Thyroid gland (tissue), 4 donors: ENCODE measurements at regions not wholly inside any gene's neighbourhood (a gene's known extent, or its start where the extent isn't known, plus 50 kb on each side); places are given as distances from the start of the nearest gene placed in this dataset.

Experiments
- POLR2A ChIP-seq, 2 donors: fragments of 450-650 bp; IDR thresholded peaks; one replicate each; pipeline ENCODE4 v1.6.1; 2017; ENCODE audit warnings: antibody characterized with exemption in 2 of 2, mild to moderate bottlenecking in 2 of 2, moderate library complexity in 1 of 2
- TF ChIP-seq, protein P1 (sequence below), 6 experiments: fragments of 200-600 bp in 3 of 6; fragments of 450-650 bp in 3 of 6; sonication (generic) in 3 of 6; IDR thresholded peaks; one replicate each; pipeline ENCODE4 v1.5.1; 2016 to 2019; ENCODE audit warnings: antibody characterized with exemption in 6 of 6, mild to moderate bottlenecking in 2 of 6, inconsistent platforms in 1 of 6, moderate library complexity in 1 of 6

DNA sequence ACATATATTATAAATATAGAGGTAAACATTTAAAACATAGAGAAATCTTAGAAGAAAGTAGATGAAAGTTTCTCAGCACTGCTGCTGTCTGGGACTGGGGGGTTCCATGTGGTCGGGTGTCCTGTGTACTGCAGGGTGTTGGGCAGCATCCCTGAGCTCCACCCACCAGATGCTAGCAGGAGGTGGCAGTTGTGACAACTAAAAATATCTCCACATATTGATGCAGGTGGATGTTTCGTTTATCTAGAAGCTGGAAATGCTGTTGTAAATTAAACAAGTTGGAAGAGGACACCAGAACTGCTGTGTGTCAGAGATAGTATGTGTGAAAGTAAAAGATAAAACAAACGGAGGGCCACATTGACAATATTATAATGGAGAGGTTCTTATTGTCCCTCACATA lies 297.1 kb upstream of the USP9Y start:
- TF ChIP-seq POLR2A (IDR thresholded peaks at IDR 0.05): no peak
- TF ChIP-seq, protein P1, sequence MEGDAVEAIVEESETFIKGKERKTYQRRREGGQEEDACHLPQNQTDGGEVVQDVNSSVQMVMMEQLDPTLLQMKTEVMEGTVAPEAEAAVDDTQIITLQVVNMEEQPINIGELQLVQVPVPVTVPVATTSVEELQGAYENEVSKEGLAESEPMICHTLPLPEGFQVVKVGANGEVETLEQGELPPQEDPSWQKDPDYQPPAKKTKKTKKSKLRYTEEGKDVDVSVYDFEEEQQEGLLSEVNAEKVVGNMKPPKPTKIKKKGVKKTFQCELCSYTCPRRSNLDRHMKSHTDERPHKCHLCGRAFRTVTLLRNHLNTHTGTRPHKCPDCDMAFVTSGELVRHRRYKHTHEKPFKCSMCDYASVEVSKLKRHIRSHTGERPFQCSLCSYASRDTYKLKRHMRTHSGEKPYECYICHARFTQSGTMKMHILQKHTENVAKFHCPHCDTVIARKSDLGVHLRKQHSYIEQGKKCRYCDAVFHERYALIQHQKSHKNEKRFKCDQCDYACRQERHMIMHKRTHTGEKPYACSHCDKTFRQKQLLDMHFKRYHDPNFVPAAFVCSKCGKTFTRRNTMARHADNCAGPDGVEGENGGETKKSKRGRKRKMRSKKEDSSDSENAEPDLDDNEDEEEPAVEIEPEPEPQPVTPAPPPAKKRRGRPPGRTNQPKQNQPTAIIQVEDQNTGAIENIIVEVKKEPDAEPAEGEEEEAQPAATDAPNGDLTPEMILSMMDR (IDR thresholded peaks at IDR 0.05): no peak
